Stomach (tissue), 4 donors: ENCODE measurements at regions not wholly inside any gene's neighbourhood (a gene's known extent, or its start where the extent isn't known, plus 50 kb on each side); places are given as distances from the start of the nearest gene placed in this dataset.

Experiments used
- POLR2A ChIP-seq, 4 donors: fragments of 450-650 bp; IDR thresholded peaks; one replicate each; pipeline ENCODE4 v1.6.1; 2016; ENCODE audit warnings: antibody characterized with exemption in 4 of 4, control low read depth in 2 of 4, mild to moderate bottlenecking in 1 of 4, moderate library complexity in 1 of 4
- TF ChIP-seq, protein P1 (sequence below), 7 experiments: fragments of 450-650 bp in 4 of 7; fragments of 200-600 bp in 3 of 7; sonication (generic) in 3 of 7; IDR thresholded peaks; one replicate each; pipeline ENCODE4 v1.5.1; 2016 to 2019; ENCODE audit warnings: antibody characterized with exemption in 7 of 7, control low read depth in 2 of 7, mild to moderate bottlenecking in 1 of 7

DNA sequence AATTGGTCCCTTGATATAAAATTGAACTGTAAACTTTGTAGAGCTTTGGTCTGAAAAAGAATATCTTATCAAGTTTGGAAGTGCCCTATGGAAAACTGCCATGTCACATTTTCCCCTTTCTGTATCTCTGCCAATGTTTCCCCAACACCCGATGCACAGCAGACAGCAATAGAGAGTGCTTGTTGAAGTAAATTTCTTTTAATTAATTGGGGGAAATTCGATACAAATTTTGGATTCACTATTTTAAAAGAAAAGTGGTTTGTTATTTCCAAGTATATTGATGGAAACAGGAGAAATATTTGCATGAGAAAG lies 208.1 kb downstream of the OGFRL1 start:
- TF ChIP-seq, protein P1, sequence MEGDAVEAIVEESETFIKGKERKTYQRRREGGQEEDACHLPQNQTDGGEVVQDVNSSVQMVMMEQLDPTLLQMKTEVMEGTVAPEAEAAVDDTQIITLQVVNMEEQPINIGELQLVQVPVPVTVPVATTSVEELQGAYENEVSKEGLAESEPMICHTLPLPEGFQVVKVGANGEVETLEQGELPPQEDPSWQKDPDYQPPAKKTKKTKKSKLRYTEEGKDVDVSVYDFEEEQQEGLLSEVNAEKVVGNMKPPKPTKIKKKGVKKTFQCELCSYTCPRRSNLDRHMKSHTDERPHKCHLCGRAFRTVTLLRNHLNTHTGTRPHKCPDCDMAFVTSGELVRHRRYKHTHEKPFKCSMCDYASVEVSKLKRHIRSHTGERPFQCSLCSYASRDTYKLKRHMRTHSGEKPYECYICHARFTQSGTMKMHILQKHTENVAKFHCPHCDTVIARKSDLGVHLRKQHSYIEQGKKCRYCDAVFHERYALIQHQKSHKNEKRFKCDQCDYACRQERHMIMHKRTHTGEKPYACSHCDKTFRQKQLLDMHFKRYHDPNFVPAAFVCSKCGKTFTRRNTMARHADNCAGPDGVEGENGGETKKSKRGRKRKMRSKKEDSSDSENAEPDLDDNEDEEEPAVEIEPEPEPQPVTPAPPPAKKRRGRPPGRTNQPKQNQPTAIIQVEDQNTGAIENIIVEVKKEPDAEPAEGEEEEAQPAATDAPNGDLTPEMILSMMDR (IDR thresholded peaks at IDR 0.05), result no peak
- no peak for TF ChIP-seq POLR2A (IDR thresholded peaks at IDR 0.05)
